Stimulated activated CD4-positive, alpha-beta T cell treated with anti-CD3 and anti-CD28 coated beads, Interleukin-12 subunit alpha, Interleukin-12 subunit beta, amount 100 ng/mL, for 24 hours (primary cell): ENCODE measurements at regions not wholly inside any gene's neighbourhood (a gene's known extent, or its start where the extent isn't known, plus 50 kb on each side); places are given as distances from the start of the nearest gene placed in this dataset.
"Not testable (repeated sequence)": the region's sequence is repeated elsewhere in the genome, so short reads cannot be mapped to it uniquely, and the experiment has no call there.

Experiments used
- DNase-seq, 2 experiments: peaks; one replicate each; pipeline ENCODE4 v3.0.0-alpha.2; 2020; ENCODE audit warnings: low read depth in 2 of 2

- DNase-seq, result no peak
These were observed 745.0 kb upstream of the AMELY start for GRCh38 chrY:7656596-7656995.

- DNase-seq, result no peak
These were observed 743.4 kb upstream of the AMELY start for GRCh38 chrY:7654985-7655384.

- not testable (repeated sequence) for DNase-seq
These were observed 738.3 kb upstream of the AMELY start for GRCh38 chrY:7649866-7650265.
